Natural killer cell treated with Interleukin-12 subunit alpha and Interleukin-12 subunit beta and Interleukin-15 and Interleukin-18, amount 100 ng/mL, for 72 hours (primary cell): ENCODE measurements at regions not wholly inside any gene's neighbourhood (a gene's known extent, or its start where the extent isn't known, plus 50 kb on each side); places are given as distances from the start of the nearest gene placed in this dataset.
"Not testable (repeated sequence)": the region's sequence is repeated elsewhere in the genome, so short reads cannot be mapped to it uniquely, and the experiment has no call there.

Experiments used
- ATAC-seq, 2 donors: fragments of 150-1000 bp; cut with Tn5 transposase in 1 of 2; sonication (Bioruptor Pico), chemical (Tn5 transposase) in 1 of 2; 2 replicates each; pipeline ENCODE4 v1.10.0; 2021
- DNase-seq: peaks from one replicate; pipeline ENCODE4 v3.0.0; 2022; ENCODE audit warnings: low spot score
- H3K27ac Mint-ChIP-seq, 2 donors: 1 replicate in 1 of 2; 2 replicates in 1 of 2; pipeline ENCODE4 v1.8.0; 2022; ENCODE audit warnings: mixed read lengths in 2 of 2, mild to moderate bottlenecking in 1 of 2, moderate library complexity in 1 of 2
- H3K27me3 Mint-ChIP-seq, 2 donors: 1 replicate in 1 of 2; 2 replicates in 1 of 2; pipeline ENCODE4 v1.8.0; 2022; ENCODE audit warnings: mixed read lengths in 2 of 2
- H3K36me3 Mint-ChIP-seq: one replicate; pipeline ENCODE4 v1.8.0; 2022; ENCODE audit warnings: mixed read lengths
- H3K4me1 Mint-ChIP-seq, 2 donors: 1 replicate in 1 of 2; 2 replicates in 1 of 2; pipeline ENCODE4 v1.8.0; 2022; ENCODE audit warnings: low read depth in 2 of 2, mixed read lengths in 2 of 2, mild to moderate bottlenecking in 1 of 2
- H3K4me3 Mint-ChIP-seq: one replicate; pipeline ENCODE4 v1.8.0; 2022; ENCODE audit warnings: mixed read lengths
- H3K9me3 Mint-ChIP-seq: 2 replicates; pipeline ENCODE4 v1.8.0; 2022; ENCODE audit warnings: mixed read lengths

- Mint-ChIP-seq H3K4me1 (no peaks in the 10 kb centered on the region), H3K4me3 (no peak overlapping the region), H3K27ac (no peak overlapping the region), H3K27me3 (peaks cover 0 to 3% of the 10 kb centered on the region in 2 donors), H3K9me3 (no peaks in the 10 kb centered on the region), H3K36me3 (no peaks in the 10 kb centered on the region)
- DNase-seq: no peak
- no peak for ATAC-seq
Measured at GRCh38 chr20:59110607-59111006, 53.0 kb upstream of the ZNF831 start.

GRCh38 chr20:59105581-59105980 lies 58.0 kb upstream of the ZNF831 start:
- no peak overlapping the region for H3K4me3 Mint-ChIP-seq
- peaks cover 14 to 17% of the 10 kb centered on the region in 2 donors for H3K4me1 Mint-ChIP-seq
- no peaks in the 10 kb centered on the region for H3K9me3 Mint-ChIP-seq
- H3K36me3 Mint-ChIP-seq: no peaks in the 10 kb centered on the region
- DNase-seq (no peak), ATAC-seq (peak in 1 of 2 donors; percentile 41)
- H3K27ac Mint-ChIP-seq: no peak overlapping the region
- peaks cover 7 to 17% of the 10 kb centered on the region in 2 donors for H3K27me3 Mint-ChIP-seq

DNA sequence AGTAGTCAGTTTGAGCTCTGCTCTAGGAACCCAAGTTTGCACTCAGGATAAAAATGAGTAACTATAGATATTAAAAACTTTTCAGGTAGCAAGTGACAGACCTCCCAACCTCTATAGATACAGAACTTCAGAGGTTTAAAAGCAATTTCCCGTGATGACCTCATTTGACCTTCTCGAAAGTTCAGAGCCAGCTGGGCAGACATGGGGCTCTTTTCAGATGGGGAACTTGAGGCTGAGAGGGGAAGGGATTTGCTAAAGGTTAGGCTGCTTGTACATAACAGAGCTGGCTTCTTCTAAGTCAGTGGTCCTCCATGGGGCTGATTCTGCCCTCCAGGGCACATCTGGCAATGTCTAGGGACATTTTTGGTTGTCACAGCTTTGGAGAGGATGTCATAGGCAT lies 58.8 kb upstream of the ZNF831 start:
- Mint-ChIP-seq H3K4me3 (no peak overlapping the region), H3K27ac (no peak overlapping the region), H3K36me3 (no peaks in the 10 kb centered on the region), H3K9me3 (no peaks in the 10 kb centered on the region), H3K27me3 (peaks cover 10 to 17% of the 10 kb centered on the region in 2 donors), H3K4me1 (peaks cover 14 to 17% of the 10 kb centered on the region in 2 donors)
- DNase-seq (no peak), ATAC-seq (no peak)

GRCh38 chr20:59103573-59103972 lies 60.0 kb upstream of the ZNF831 start:
- peak overlapping the region; percentile 46 for H3K4me3 Mint-ChIP-seq
- ATAC-seq (no peak), DNase-seq (no peak)
- peaks cover 14 to 17% of the 10 kb centered on the region in 2 donors for H3K4me1 Mint-ChIP-seq
- H3K27me3 Mint-ChIP-seq: peaks cover 12 to 17% of the 10 kb centered on the region in 2 donors
- H3K27ac Mint-ChIP-seq: peak overlapping the region in 1 of 2 donors; percentile 58
- no peaks in the 10 kb centered on the region for H3K36me3 Mint-ChIP-seq
- no peaks in the 10 kb centered on the region for H3K9me3 Mint-ChIP-seq

DNA sequence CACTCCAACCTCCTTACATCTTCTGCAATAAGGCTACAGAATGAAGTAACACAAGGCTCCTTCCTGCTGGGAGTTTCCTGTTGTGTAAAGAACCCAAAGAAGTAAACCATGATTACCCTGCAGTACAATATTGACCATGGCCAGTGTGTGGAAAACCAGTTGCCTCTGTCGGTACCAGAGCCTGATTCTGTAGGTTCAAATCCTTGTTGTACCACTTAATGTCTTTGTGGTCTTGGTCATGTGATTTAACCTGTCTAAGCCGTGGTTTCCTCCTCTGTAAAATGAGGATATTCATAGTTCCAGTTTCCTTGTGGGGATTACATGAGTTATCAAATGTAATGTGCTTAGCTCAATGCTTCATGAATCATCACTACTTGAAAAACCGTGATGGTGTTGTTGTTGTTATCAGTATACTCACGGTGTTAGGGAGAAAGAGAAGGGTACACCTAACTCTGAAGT lies 60.3 kb upstream of the PRELID3B start:
- Mint-ChIP-seq H3K27me3 (peaks cover 12 to 17% of the 10 kb centered on the region in 2 donors), H3K9me3 (no peaks in the 10 kb centered on the region), H3K36me3 (no peaks in the 10 kb centered on the region), H3K4me3 (peak overlapping the region; percentile 46), H3K27ac (peak overlapping the region; percentile 58 to 80), H3K4me1 (peaks cover 14 to 17% of the 10 kb centered on the region in 2 donors)
- DNase-seq: no peak
- ATAC-seq: peak; percentile 52 to 78

GRCh38 chr20:59101961-59102360 lies 59.4 kb upstream of the PRELID3B start:
- H3K9me3 Mint-ChIP-seq: no peaks in the 10 kb centered on the region
- H3K27ac Mint-ChIP-seq: peak overlapping the region in 1 of 2 donors; percentile 42
- ATAC-seq (no peak), DNase-seq (no peak)
- H3K27me3 Mint-ChIP-seq: peaks cover 12 to 17% of the 10 kb centered on the region in 2 donors
- no peaks in the 10 kb centered on the region for H3K36me3 Mint-ChIP-seq
- no peak overlapping the region for H3K4me3 Mint-ChIP-seq
- peaks cover 14 to 17% of the 10 kb centered on the region in 2 donors for H3K4me1 Mint-ChIP-seq

GRCh38 chr20:59099864-59100263 lies 57.3 kb upstream of the PRELID3B start:
- not testable (repeated sequence) for H3K36me3 Mint-ChIP-seq, H3K4me3 Mint-ChIP-seq, DNase-seq, H3K9me3 Mint-ChIP-seq, ATAC-seq, H3K27ac Mint-ChIP-seq
- Mint-ChIP-seq H3K4me1 (peaks cover 22 to 24% of the 10 kb centered on the region in 2 donors), H3K27me3 (peaks cover 12 to 17% of the 10 kb centered on the region in 2 donors)

- Mint-ChIP-seq H3K4me1 (peaks cover 7 to 10% of the 10 kb centered on the region in 2 donors), H3K9me3 (no peaks in the 10 kb centered on the region), H3K27ac (peak overlapping the region in 1 of 2 donors; percentile 9), H3K36me3 (no peaks in the 10 kb centered on the region), H3K27me3 (peaks cover 0 to 5% of the 10 kb centered on the region in 2 donors), H3K4me3 (no peak overlapping the region)
- no peak for ATAC-seq
- DNase-seq: no peak
Measured at GRCh38 chr20:59095140-59095539, 52.6 kb upstream of the PRELID3B start.

- H3K36me3 Mint-ChIP-seq: no peaks in the 10 kb centered on the region
- H3K9me3 Mint-ChIP-seq: no peaks in the 10 kb centered on the region
- H3K4me1 Mint-ChIP-seq: peaks cover 7 to 10% of the 10 kb centered on the region in 2 donors
- ATAC-seq: no peak
- H3K27ac Mint-ChIP-seq: no peak overlapping the region
- H3K27me3 Mint-ChIP-seq: no peaks in the 10 kb centered on the region
- DNase-seq: no peak
- no peak overlapping the region for H3K4me3 Mint-ChIP-seq
Measured at GRCh38 chr20:59094576-59094975, 52.0 kb upstream of the PRELID3B start.
